ENCODE measurements at regions not wholly inside any gene's neighbourhood (a gene's known extent, or its start where the extent isn't known, plus 50 kb on each side); places are given as distances from the start of the nearest gene placed in this dataset.
A peak's percentile ranks its signal among the peaks of the same experiment; 100 is the strongest.

DNA sequence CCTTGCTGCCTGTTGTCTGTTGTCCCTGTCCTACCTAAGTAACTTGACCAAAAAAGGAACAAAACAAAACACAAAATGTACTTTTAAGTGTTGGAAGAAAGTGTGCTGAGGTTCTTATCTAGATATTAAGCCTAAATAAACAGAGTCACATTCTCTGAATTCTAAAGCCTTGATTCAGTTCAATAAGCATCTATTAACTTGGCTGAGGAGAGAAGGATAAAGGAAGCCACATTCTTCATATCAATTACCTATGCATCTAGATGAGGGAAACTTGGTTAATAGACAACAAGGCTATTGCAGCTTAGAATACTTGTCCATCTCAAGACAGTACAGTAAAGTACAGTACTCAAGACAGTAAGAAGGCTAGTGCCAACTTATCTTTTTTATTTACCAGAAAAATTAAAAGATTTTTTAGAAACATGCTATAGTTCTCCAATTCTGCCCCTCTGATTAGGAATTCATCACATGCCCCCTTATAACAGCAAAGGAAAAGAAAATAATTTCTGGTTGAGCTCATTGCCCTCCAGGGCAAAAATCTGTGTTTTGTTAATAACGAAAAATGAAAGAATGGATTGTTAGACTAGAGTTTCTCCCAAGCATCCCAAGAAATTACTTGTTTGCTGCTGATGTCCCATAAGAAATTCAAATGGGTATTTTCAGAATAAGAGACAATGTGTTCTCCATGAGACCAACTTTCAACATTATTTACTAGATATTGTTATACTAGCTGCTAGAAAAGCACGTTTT is 546.5 kb upstream of the SEMA3D start:
- Histone ChIP-seq H3K23ac (ENCODE audit: low read length) (no peak overlapping the region), H2AK5ac (ENCODE audit: low read length) (no peak overlapping the region), H3K4me1 (ENCODE audit: control insufficient read depth in 1 of 2, insufficient read depth in 2 of 2, low read length in 2 of 2) (no peaks in the 10 kb centered on the region), H2AFZ (ENCODE audit: insufficient read depth, low read length, poor library complexity) (no peak overlapping the region), H3K27me3 (ENCODE audit: insufficient read depth, low read length) (no peaks in the 10 kb centered on the region), H3K9me3 (ENCODE audit: insufficient read depth, low read depth, low read length) (peaks cover 4% of the 10 kb centered on the region), H3K4me2 (ENCODE audit: low read length) (no peak overlapping the region), H4K91ac (ENCODE audit: low read depth, low read length) (no peak overlapping the region), H3K14ac (ENCODE audit: low read length) (no peak overlapping the region), H4K12ac (ENCODE audit: low read depth, low read length) (no peak overlapping the region), H2BK5ac (ENCODE audit: low read depth, low read length, poor library complexity) (no peak overlapping the region), H2BK12ac (ENCODE audit: low read length) (no peak overlapping the region), H3K4me3 (ENCODE audit: low read depth, low read length) (no peak overlapping the region), H2BK120ac (ENCODE audit: insufficient read depth, low read length, poor library complexity) (no peak overlapping the region), H3K79me2 (ENCODE audit: control insufficient read depth, insufficient read depth, low read length, poor library complexity) (no peaks in the 10 kb centered on the region), H3K4ac (ENCODE audit: low read depth, low read length) (no peak overlapping the region), H3K36me3 (ENCODE audit: control insufficient read depth in 1 of 2, insufficient read depth in 2 of 2, low read length in 2 of 2) (no peaks in the 10 kb centered on the region), H3K9ac (ENCODE audit: low read length) (no peak overlapping the region), H3K27ac (ENCODE audit: low read depth, low read length) (no peak overlapping the region), H4K8ac (ENCODE audit: low read depth, low read length) (no peak overlapping the region), H3K79me1 (ENCODE audit: low read length) (no peaks in the 10 kb centered on the region), H3K18ac (ENCODE audit: low read length) (no peak overlapping the region)
- no peak for DNase-seq
- no CpG with 5 or more reads among the region's 2 CpGs for WGBS (ENCODE audit: extremely low coverage, insufficient coverage, insufficient read length)

GRCh38 chr7:85730012-85730411 is 543.2 kb upstream of the SEMA3D start:
- WGBS (ENCODE audit: extremely low coverage, insufficient coverage, insufficient read length), result no CpG with 5 or more reads among the region's 2 CpGs
- no peak overlapping the region for H2AK5ac ChIP-seq (ENCODE audit: low read length)
- no peaks in the 10 kb centered on the region for H3K79me1 ChIP-seq (ENCODE audit: low read length)
- H3K14ac ChIP-seq (ENCODE audit: low read length), result no peak overlapping the region
- no peak overlapping the region for H2BK120ac ChIP-seq (ENCODE audit: insufficient read depth, low read length, poor library complexity)
- no peaks in the 10 kb centered on the region for H3K36me3 ChIP-seq (ENCODE audit: control insufficient read depth in 1 of 2, insufficient read depth in 2 of 2, low read length in 2 of 2)
- H4K12ac ChIP-seq (ENCODE audit: low read depth, low read length), result no peak overlapping the region
- no peak overlapping the region for H2BK5ac ChIP-seq (ENCODE audit: low read depth, low read length, poor library complexity)
- no peak overlapping the region for H4K91ac ChIP-seq (ENCODE audit: low read depth, low read length)
- no peak overlapping the region for H3K18ac ChIP-seq (ENCODE audit: low read length)
- no peak overlapping the region for H2BK12ac ChIP-seq (ENCODE audit: low read length)
- no peak overlapping the region for H4K8ac ChIP-seq (ENCODE audit: low read depth, low read length)
- no peak overlapping the region for H3K23ac ChIP-seq (ENCODE audit: low read length)
- H3K4me2 ChIP-seq (ENCODE audit: low read length), result no peak overlapping the region
- no peak overlapping the region for H3K4me3 ChIP-seq (ENCODE audit: low read depth, low read length)
- no peak overlapping the region for H3K4ac ChIP-seq (ENCODE audit: low read depth, low read length)
- H3K27ac ChIP-seq (ENCODE audit: low read depth, low read length), result no peak overlapping the region
- no peak overlapping the region for H2AFZ ChIP-seq (ENCODE audit: insufficient read depth, low read length, poor library complexity)
- H3K4me1 ChIP-seq (ENCODE audit: control insufficient read depth in 1 of 2, insufficient read depth in 2 of 2, low read length in 2 of 2), result no peaks in the 10 kb centered on the region
- peaks cover 4% of the 10 kb centered on the region for H3K9me3 ChIP-seq (ENCODE audit: insufficient read depth, low read depth, low read length)
- H3K9ac ChIP-seq (ENCODE audit: low read length), result no peak overlapping the region
- DNase-seq, result no peak
- no peaks in the 10 kb centered on the region for H3K27me3 ChIP-seq (ENCODE audit: insufficient read depth, low read length)
- H3K79me2 ChIP-seq (ENCODE audit: control insufficient read depth, insufficient read depth, low read length, poor library complexity), result no peaks in the 10 kb centered on the region

GRCh38 chr7:85725026-85725425 is 538.2 kb upstream of the SEMA3D start:
- H3K18ac ChIP-seq (ENCODE audit: low read length), result no peak overlapping the region
- no peak overlapping the region for H3K4me3 ChIP-seq (ENCODE audit: low read depth, low read length)
- no peak overlapping the region for H2BK5ac ChIP-seq (ENCODE audit: low read depth, low read length, poor library complexity)
- no peak overlapping the region for H3K9ac ChIP-seq (ENCODE audit: low read length)
- H3K27me3 ChIP-seq (ENCODE audit: insufficient read depth, low read length), result no peaks in the 10 kb centered on the region
- H2BK12ac ChIP-seq (ENCODE audit: low read length), result no peak overlapping the region
- H3K9me3 ChIP-seq (ENCODE audit: insufficient read depth, low read depth, low read length), result no peaks in the 10 kb centered on the region
- no CpG with 5 or more reads among the region's 2 CpGs for WGBS (ENCODE audit: extremely low coverage, insufficient coverage, insufficient read length)
- no peak overlapping the region for H3K27ac ChIP-seq (ENCODE audit: low read depth, low read length)
- H2AFZ ChIP-seq (ENCODE audit: insufficient read depth, low read length, poor library complexity), result no peak overlapping the region
- no peaks in the 10 kb centered on the region for H3K79me1 ChIP-seq (ENCODE audit: low read length)
- no peak overlapping the region for H2AK5ac ChIP-seq (ENCODE audit: low read length)
- H4K12ac ChIP-seq (ENCODE audit: low read depth, low read length), result no peak overlapping the region
- H4K91ac ChIP-seq (ENCODE audit: low read depth, low read length), result no peak overlapping the region
- H3K4me2 ChIP-seq (ENCODE audit: low read length), result no peak overlapping the region
- H3K4ac ChIP-seq (ENCODE audit: low read depth, low read length), result no peak overlapping the region
- H3K36me3 ChIP-seq (ENCODE audit: control insufficient read depth in 1 of 2, insufficient read depth in 2 of 2, low read length in 2 of 2), result no peaks in the 10 kb centered on the region
- H3K23ac ChIP-seq (ENCODE audit: low read length), result no peak overlapping the region
- H4K8ac ChIP-seq (ENCODE audit: low read depth, low read length), result no peak overlapping the region
- no peaks in the 10 kb centered on the region for H3K79me2 ChIP-seq (ENCODE audit: control insufficient read depth, insufficient read depth, low read length, poor library complexity)
- no peak for DNase-seq
- H3K4me1 ChIP-seq (ENCODE audit: control insufficient read depth in 1 of 2, insufficient read depth in 2 of 2, low read length in 2 of 2), result no peaks in the 10 kb centered on the region
- no peak overlapping the region for H2BK120ac ChIP-seq (ENCODE audit: insufficient read depth, low read length, poor library complexity)
- no peak overlapping the region for H3K14ac ChIP-seq (ENCODE audit: low read length)

- no peaks in the 10 kb centered on the region for H3K79me1 ChIP-seq (ENCODE audit: low read length)
- no peak overlapping the region for H3K4me2 ChIP-seq (ENCODE audit: low read length)
- H2AFZ ChIP-seq (ENCODE audit: insufficient read depth, low read length, poor library complexity), result no peak overlapping the region
- no peak overlapping the region for H3K4me3 ChIP-seq (ENCODE audit: low read depth, low read length)
- no CpG with 5 or more reads among the region's 4 CpGs for WGBS (ENCODE audit: extremely low coverage, insufficient coverage, insufficient read length)
- H3K14ac ChIP-seq (ENCODE audit: low read length), result no peak overlapping the region
- no peak overlapping the region for H3K18ac ChIP-seq (ENCODE audit: low read length)
- H3K9ac ChIP-seq (ENCODE audit: low read length), result no peak overlapping the region
- H4K12ac ChIP-seq (ENCODE audit: low read depth, low read length), result no peak overlapping the region
- no peaks in the 10 kb centered on the region for H3K4me1 ChIP-seq (ENCODE audit: control insufficient read depth in 1 of 2, insufficient read depth in 2 of 2, low read length in 2 of 2)
- no peak overlapping the region for H2AK5ac ChIP-seq (ENCODE audit: low read length)
- H3K36me3 ChIP-seq (ENCODE audit: control insufficient read depth in 1 of 2, insufficient read depth in 2 of 2, low read length in 2 of 2), result no peaks in the 10 kb centered on the region
- no peak overlapping the region for H2BK5ac ChIP-seq (ENCODE audit: low read depth, low read length, poor library complexity)
- H3K27me3 ChIP-seq (ENCODE audit: insufficient read depth, low read length), result no peaks in the 10 kb centered on the region
- DNase-seq, result peak in 1 of 2 donors; percentile 35
- peak overlapping the region; percentile 10 for H4K8ac ChIP-seq (ENCODE audit: low read depth, low read length)
- H3K9me3 ChIP-seq (ENCODE audit: insufficient read depth, low read depth, low read length), result no peaks in the 10 kb centered on the region
- H4K91ac ChIP-seq (ENCODE audit: low read depth, low read length), result no peak overlapping the region
- no peak overlapping the region for H3K27ac ChIP-seq (ENCODE audit: low read depth, low read length)
- H3K4ac ChIP-seq (ENCODE audit: low read depth, low read length), result no peak overlapping the region
- H3K79me2 ChIP-seq (ENCODE audit: control insufficient read depth, insufficient read depth, low read length, poor library complexity), result no peaks in the 10 kb centered on the region
- no peak overlapping the region for H3K23ac ChIP-seq (ENCODE audit: low read length)
- no peak overlapping the region for H2BK12ac ChIP-seq (ENCODE audit: low read length)
- no peak overlapping the region for H2BK120ac ChIP-seq (ENCODE audit: insufficient read depth, low read length, poor library complexity)
Observed at GRCh38 chr7:85719981-85720953, 533.4 kb upstream of the SEMA3D start.

All from trophoblast cell (in vitro differentiated cells and primary cell).